Left kidney (tissue), 1 donor: ENCODE measurements at regions not wholly inside any gene's neighbourhood (a gene's known extent, or its start where the extent isn't known, plus 50 kb on each side); places are given as distances from the start of the nearest gene placed in this dataset.
"Not testable (repeated sequence)": the region's sequence is repeated elsewhere in the genome, so short reads cannot be mapped to it uniquely, and the experiment has no call there.

Experiments used
- DNase-seq: peaks from one replicate; pipeline ENCODE4 v3.0.0-alpha.2; 2013

- no peak for DNase-seq
Observed at GRCh38 chr10:124324451-124324850, 94.3 kb downstream of the OAT start.

- no peak for DNase-seq
Observed at GRCh38 chr10:124323806-124324205, 94.9 kb downstream of the OAT start.

GRCh38 chr10:124323111-124323725 lies 95.5 kb downstream of the OAT start:
- DNase-seq, result no peak

- no peak for DNase-seq
Observed at GRCh38 chr10:124322191-124322980, 96.3 kb downstream of the OAT start.

GRCh38 chr10:124321433-124322089 lies 97.2 kb downstream of the OAT start:
- no peak for DNase-seq

GRCh38 chr10:124320778-124321432 lies 97.8 kb downstream of the OAT start:
- no peak for DNase-seq

- no peak for DNase-seq
Observed at GRCh38 chr10:124319926-124320391, 98.8 kb downstream of the OAT start.

GRCh38 chr10:124319520-124319919 lies 99.2 kb downstream of the OAT start:
- not testable (repeated sequence) for DNase-seq

- no peak for DNase-seq
Observed at GRCh38 chr10:124318811-124319210, 99.9 kb downstream of the OAT start.

GRCh38 chr10:124318076-124318475 lies 100.6 kb downstream of the OAT start:
- DNase-seq, result no peak

GRCh38 chr10:124316326-124316725 lies 102.4 kb downstream of the OAT start:
- no peak for DNase-seq

- DNase-seq, result no peak
Observed at GRCh38 chr10:124315591-124316270, 103.0 kb downstream of the OAT start.

- DNase-seq, result no peak
Observed at GRCh38 chr10:124313374-124313773, 105.3 kb downstream of the OAT start.

- no peak for DNase-seq
Observed at GRCh38 chr10:124308811-124309210, 109.9 kb downstream of the OAT start.

GRCh38 chr10:124308056-124308645 lies 110.6 kb downstream of the OAT start:
- DNase-seq, result no peak

- DNase-seq, result no peak
Observed at GRCh38 chr10:124307591-124307990, 111.1 kb downstream of the OAT start.

- DNase-seq, result no peak
Observed at GRCh38 chr10:124306922-124307371, 111.8 kb downstream of the OAT start.

- DNase-seq, result no peak
Observed at GRCh38 chr10:124306520-124306919, 112.2 kb downstream of the OAT start.

GRCh38 chr10:124305984-124306383 lies 112.7 kb downstream of the OAT start:
- DNase-seq, result no peak

GRCh38 chr10:124305131-124305530 lies 113.6 kb downstream of the OAT start:
- no peak for DNase-seq

GRCh38 chr10:124303662-124304418 lies 114.9 kb downstream of the OAT start:
- DNase-seq, result no peak
